T-cell (primary cell): ENCODE measurements at regions not wholly inside any gene's neighbourhood (a gene's known extent, or its start where the extent isn't known, plus 50 kb on each side); places are given as distances from the start of the nearest gene placed in this dataset.

Source experiments
- ATAC-seq, 4 experiments: fragments of 200-7000 bp in 3 of 4; fragments of 150-1000 bp in 1 of 4; cut with Tn5 transposase; replicated peaks in 1 of 4; 1 replicate in 3 of 4; 2 replicates in 1 of 4; pipeline ENCODE4 v1.10.0; 2021; ENCODE audit warnings: moderate library complexity in 3 of 4, mild to moderate bottlenecking in 2 of 4, moderate number of reproducible peaks in 1 of 4
- CTCF ChIA-PET, 2 donors: fragments of 300-600 bp; sonication (Branson Sonifier 250); formaldehyde crosslinking; loops; one replicate each; lab custom pipeline; 2022; ENCODE audit warnings: antibody characterized with exemption in 2 of 2; lab: Charles Lee
- POLR2A ChIA-PET, 2 donors: fragments of 300-600 bp; sonication (Branson Sonifier 250); formaldehyde crosslinking; loops; one replicate each; lab custom pipeline; 2022; ENCODE audit warnings: antibody characterized with exemption in 2 of 2; lab: Charles Lee
- DNase-seq, 35 experiments: peaks; one replicate each; pipeline versions ENCODE4 v3.0.0 to v3.0.0-alpha.2; 2013 to 2023
- H3K27ac ChIP-seq: one replicate; pipeline ENCODE4 v1.5.1; 2013; ENCODE audit warnings: low read length
- H3K27me3 ChIP-seq, 2 experiments: replicated peaks in 1 of 2; 1 replicate in 1 of 2; 2 replicates in 1 of 2; pipeline versions ENCODE4 v1.6.1 to v1.7.0; 2013; ENCODE audit warnings: low read length in 1 of 2, mixed read lengths in 1 of 2; ENCODE audit not compliant: control insufficient read depth in 2 of 2, insufficient read depth in 2 of 2; ENCODE audit errors: extremely low read depth in 1 of 2
- H3K36me3 ChIP-seq, 2 donors: 1 replicate in 1 of 2; 2 replicates in 1 of 2; pipeline versions ENCODE4 v1.6.1 to v1.7.0; 2013; ENCODE audit warnings: low read length in 1 of 2; ENCODE audit not compliant: control insufficient read depth in 2 of 2, insufficient read depth in 1 of 2; ENCODE audit errors: extremely low read depth in 1 of 2
- H3K4me1 ChIP-seq, 2 experiments: 1 replicate in 1 of 2; 2 replicates in 1 of 2; pipeline versions ENCODE4 v1.6.1 to v1.7.0; 2013; ENCODE audit warnings: low read length in 2 of 2, mixed read lengths in 1 of 2; ENCODE audit not compliant: insufficient read depth in 2 of 2, control insufficient read depth in 1 of 2; ENCODE audit errors: extremely low read depth in 1 of 2
- H3K4me3 ChIP-seq, 2 donors: 1 replicate in 1 of 2; 2 replicates in 1 of 2; pipeline versions ENCODE4 v1.5.1 to v1.7.0; 2013; ENCODE audit warnings: mild to moderate bottlenecking in 2 of 2, low read length in 1 of 2, moderate library complexity in 1 of 2; ENCODE audit not compliant: control insufficient read depth in 1 of 2; ENCODE audit errors: extremely low read depth in 1 of 2
- H3K9me3 ChIP-seq: 2 replicates; pipeline ENCODE4 v1.7.0; 2013
- H3K27ac Mint-ChIP-seq, 2 donors: one replicate each; pipeline ENCODE4 v1.8.0; 2020 to 2021; ENCODE audit warnings: mild to moderate bottlenecking in 2 of 2, mixed read lengths in 2 of 2
- H3K27me3 Mint-ChIP-seq, 2 donors: one replicate each; pipeline ENCODE4 v1.8.0; 2021 to 2022; ENCODE audit warnings: mixed read lengths in 2 of 2
- H3K36me3 Mint-ChIP-seq: one replicate; pipeline ENCODE4 v1.8.0; 2021; ENCODE audit warnings: mixed read lengths
- H3K4me1 Mint-ChIP-seq, 3 donors: one replicate each; pipeline ENCODE4 v1.8.0; 2020 to 2022; ENCODE audit warnings: mixed read lengths in 3 of 3, mild to moderate bottlenecking in 1 of 3
- H3K4me3 Mint-ChIP-seq, 3 donors: one replicate each; pipeline ENCODE4 v1.8.0; 2020 to 2022; ENCODE audit warnings: mild to moderate bottlenecking in 3 of 3, mixed read lengths in 3 of 3, moderate library complexity in 3 of 3
- H3K9me3 Mint-ChIP-seq, 3 donors: one replicate each; pipeline ENCODE4 v1.8.0; 2020 to 2022; ENCODE audit warnings: mixed read lengths in 3 of 3
- WGBS: methylation state at CpG from one replicate; pipeline ENCODE4 v1.1.5; 2013; ENCODE audit warnings: missing lambda C conversion rate; ENCODE audit not compliant: insufficient coverage; 5-methylcytosine and 5-hydroxymethylcytosine counted together

DNA sequence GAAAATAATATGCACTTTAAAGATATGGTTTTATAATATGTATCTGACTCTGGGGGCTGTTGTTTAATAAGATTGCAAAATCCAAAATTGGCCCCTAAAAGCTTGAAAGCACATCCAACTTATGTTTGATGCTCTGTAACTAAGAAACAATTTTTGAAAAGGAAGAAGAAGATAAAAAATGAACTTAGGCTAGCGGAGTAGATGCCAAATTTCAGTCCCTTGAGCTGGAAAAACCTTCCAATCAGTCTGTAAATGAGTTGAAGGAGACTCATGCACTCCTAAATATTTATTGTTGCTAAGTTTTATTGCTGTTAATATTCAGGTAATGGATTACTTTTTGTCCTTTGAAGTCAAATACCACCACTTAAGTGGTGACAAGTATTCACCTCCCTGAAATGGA lies 465.0 kb downstream of the ZEB2 start:
- POLR2A ChIA-PET, result interaction anchor here in 1 of 2 donors (0.6 kb wide), 1 partner anchor 8 kb away, joined by 3 read pairs; no protein-coding TSS in a partner anchor
- H3K9me3 ChIP-seq, result no peaks in the 10 kb centered on the region
- H3K27ac ChIP-seq, result no peak overlapping the region
- H3K36me3 ChIP-seq, result no peaks in the 10 kb centered on the region
- H3K4me3 ChIP-seq, result no peak overlapping the region
- no peaks in the 10 kb centered on the region for H3K4me1 Mint-ChIP-seq
- H3K27me3 ChIP-seq, result no peaks in the 10 kb centered on the region
- H3K4me3 Mint-ChIP-seq, result no peak overlapping the region
- DNase-seq, result no peak
- H3K4me1 ChIP-seq, result no peaks in the 10 kb centered on the region
- no CpG with 5 or more reads among the region's 1 CpG for WGBS
- no peak for ATAC-seq
- no peak overlapping the region for H3K27ac Mint-ChIP-seq
- H3K36me3 Mint-ChIP-seq, result peaks cover 7% of the 10 kb centered on the region
- no peaks in the 10 kb centered on the region for H3K9me3 Mint-ChIP-seq
- H3K27me3 Mint-ChIP-seq, result no peaks in the 10 kb centered on the region
- CTCF ChIA-PET, result no interaction called here

DNA sequence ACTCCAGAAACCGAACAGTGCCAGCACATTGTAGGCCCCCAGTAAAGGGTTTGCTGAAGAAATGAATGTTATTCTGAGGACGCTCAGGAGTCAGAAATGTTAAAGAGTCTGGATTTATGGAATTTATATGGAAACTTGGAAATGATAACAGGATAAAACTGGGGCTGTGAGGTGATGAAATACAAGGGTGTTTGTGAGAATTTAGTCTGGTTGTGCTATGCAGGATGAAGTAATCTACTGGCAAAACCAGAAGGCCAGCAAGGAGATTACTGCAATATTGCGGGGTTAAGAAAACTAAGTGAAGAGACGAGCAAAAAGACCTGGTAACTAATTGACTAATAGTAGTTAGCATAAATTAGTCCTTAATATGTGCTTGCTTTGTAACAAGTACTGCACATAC lies 467.8 kb downstream of the ZEB2 start:
- Histone ChIP-seq H3K27me3 (no peaks in the 10 kb centered on the region), H3K4me3 (no peak overlapping the region), H3K27ac (no peak overlapping the region), H3K36me3 (no peaks in the 10 kb centered on the region), H3K4me1 (no peaks in the 10 kb centered on the region), H3K9me3 (no peaks in the 10 kb centered on the region)
- H3K36me3 Mint-ChIP-seq, result peaks cover 7% of the 10 kb centered on the region
- H3K4me1 Mint-ChIP-seq, result no peaks in the 10 kb centered on the region
- no peaks in the 10 kb centered on the region for H3K9me3 Mint-ChIP-seq
- H3K27ac Mint-ChIP-seq, result no peak overlapping the region
- ChIA-PET POLR2A (no interaction called here), CTCF (no interaction called here)
- ATAC-seq, result no peak
- no peaks in the 10 kb centered on the region for H3K27me3 Mint-ChIP-seq
- no peak for DNase-seq
- 90% methylated on average over 2 of the region's 4 CpGs for WGBS
- no peak overlapping the region for H3K4me3 Mint-ChIP-seq

DNA sequence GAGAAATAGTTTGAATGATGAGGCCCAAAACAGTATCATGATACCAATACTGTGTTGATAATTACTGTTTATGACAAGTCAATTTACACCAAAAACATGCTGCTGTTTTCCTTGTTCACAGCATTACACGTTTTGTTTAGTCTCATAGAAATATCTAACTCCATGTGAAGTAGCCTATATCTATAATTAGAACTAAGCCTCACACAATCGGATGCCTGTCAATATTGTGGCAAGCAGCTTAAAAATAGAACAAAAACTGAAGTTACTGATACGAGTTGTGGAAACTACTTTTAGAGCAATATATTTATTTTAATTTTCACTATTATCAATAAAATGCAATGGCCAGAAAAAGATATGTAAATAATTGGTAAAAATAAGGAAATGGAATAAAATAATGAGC lies 470.8 kb downstream of the ZEB2 start:
- POLR2A ChIA-PET, result interaction anchor here in 1 of 2 donors (0.8 kb wide), 1 partner anchor 973 kb away, joined by 3 read pairs; no protein-coding TSS in a partner anchor
- H3K4me1 ChIP-seq, result no peaks in the 10 kb centered on the region
- H3K36me3 Mint-ChIP-seq, result peaks cover 3% of the 10 kb centered on the region
- no peaks in the 10 kb centered on the region for H3K36me3 ChIP-seq
- H3K9me3 ChIP-seq, result no peaks in the 10 kb centered on the region
- no peaks in the 10 kb centered on the region for H3K27me3 ChIP-seq
- no peak for ATAC-seq
- H3K27ac ChIP-seq, result no peak overlapping the region
- no peaks in the 10 kb centered on the region for H3K9me3 Mint-ChIP-seq
- H3K4me3 ChIP-seq, result no peak overlapping the region
- CTCF ChIA-PET, result no interaction called here
- no peaks in the 10 kb centered on the region for H3K4me1 Mint-ChIP-seq
- no peak overlapping the region for H3K4me3 Mint-ChIP-seq
- H3K27me3 Mint-ChIP-seq, result no peaks in the 10 kb centered on the region
- no CpG with 5 or more reads among the region's 3 CpGs for WGBS
- no peak for DNase-seq
- no peak overlapping the region for H3K27ac Mint-ChIP-seq

DNA sequence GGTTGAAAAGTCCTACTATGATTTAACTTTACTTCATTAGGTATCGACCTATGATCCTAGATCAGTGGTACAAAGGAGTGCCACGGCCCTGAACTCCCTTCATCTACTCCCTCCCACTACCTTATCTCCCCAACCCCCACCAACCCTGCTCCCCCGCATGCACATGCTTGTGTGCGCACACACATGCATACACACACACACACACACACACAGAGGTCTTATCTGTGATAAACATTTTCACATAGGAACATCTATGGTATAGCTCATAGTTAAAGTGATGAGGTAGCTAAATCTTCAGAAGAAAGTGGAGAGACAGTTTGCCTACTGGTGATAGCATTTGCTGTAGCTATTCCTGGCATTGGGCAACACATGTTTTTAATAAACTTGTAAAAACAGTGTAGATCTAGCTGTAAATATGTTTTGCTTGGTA lies 471.3 kb downstream of the ZEB2 start:
- POLR2A ChIA-PET, result no interaction called here
- CTCF ChIA-PET, result no interaction called here
- H3K27me3 Mint-ChIP-seq, result no peaks in the 10 kb centered on the region

DNA sequence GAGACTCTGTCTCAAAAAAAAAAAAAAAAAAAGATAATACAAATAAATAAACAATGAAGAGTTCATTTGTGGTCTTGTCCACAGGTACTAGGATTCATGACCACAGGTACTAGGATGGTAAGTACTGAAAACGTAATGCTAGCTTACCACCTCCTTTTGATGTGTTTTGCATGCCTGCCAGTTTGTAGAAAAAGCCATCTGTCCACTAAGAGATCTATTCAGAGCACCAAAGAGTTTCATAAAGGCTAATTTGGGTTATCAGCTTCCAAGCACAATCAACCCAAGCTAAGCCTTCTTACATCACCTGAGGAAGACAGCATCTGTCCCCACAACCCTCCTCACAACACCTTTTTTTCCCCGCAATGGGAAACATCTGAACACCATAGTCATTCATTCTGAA lies 477.2 kb downstream of the ZEB2 start:
- Histone ChIP-seq H3K4me1 (peaks cover 0 to 9% of the 10 kb centered on the region in 2 experiments), H3K27ac (no peak overlapping the region), H3K36me3 (no peaks in the 10 kb centered on the region), H3K27me3 (no peaks in the 10 kb centered on the region), H3K4me3 (no peak overlapping the region), H3K9me3 (no peaks in the 10 kb centered on the region)
- DNase-seq (no peak), ATAC-seq (no peak)
- Mint-ChIP-seq H3K4me1 (peaks cover 0 to 12% (median 2%) of the 10 kb centered on the region in 3 donors), H3K9me3 (no peaks in the 10 kb centered on the region), H3K4me3 (no peak overlapping the region), H3K36me3 (peaks cover 3% of the 10 kb centered on the region), H3K27ac (no peak overlapping the region), H3K27me3 (no peaks in the 10 kb centered on the region)
- WGBS, result no CpG with 5 or more reads among the region's 2 CpGs
- ChIA-PET POLR2A (no interaction called here), CTCF (no interaction called here)

More for the DNA sequence above, 471.3 kb downstream of the ZEB2 start:
- H3K4me3 ChIP-seq, result no peak overlapping the region
- no peaks in the 10 kb centered on the region for H3K9me3 ChIP-seq
- no peaks in the 10 kb centered on the region for H3K4me1 ChIP-seq
- no peaks in the 10 kb centered on the region for H3K27me3 ChIP-seq
- ATAC-seq, result no peak
- WGBS, result 94% methylated on average over 2 of the region's 4 CpGs
- H3K27ac Mint-ChIP-seq, result no peak overlapping the region
- H3K36me3 ChIP-seq, result no peaks in the 10 kb centered on the region
- no peaks in the 10 kb centered on the region for H3K4me1 Mint-ChIP-seq
- no peak for DNase-seq
- H3K9me3 Mint-ChIP-seq, result no peaks in the 10 kb centered on the region
- no peak overlapping the region for H3K27ac ChIP-seq
- H3K36me3 Mint-ChIP-seq, result peaks cover 3% of the 10 kb centered on the region
- H3K4me3 Mint-ChIP-seq, result no peak overlapping the region

DNA sequence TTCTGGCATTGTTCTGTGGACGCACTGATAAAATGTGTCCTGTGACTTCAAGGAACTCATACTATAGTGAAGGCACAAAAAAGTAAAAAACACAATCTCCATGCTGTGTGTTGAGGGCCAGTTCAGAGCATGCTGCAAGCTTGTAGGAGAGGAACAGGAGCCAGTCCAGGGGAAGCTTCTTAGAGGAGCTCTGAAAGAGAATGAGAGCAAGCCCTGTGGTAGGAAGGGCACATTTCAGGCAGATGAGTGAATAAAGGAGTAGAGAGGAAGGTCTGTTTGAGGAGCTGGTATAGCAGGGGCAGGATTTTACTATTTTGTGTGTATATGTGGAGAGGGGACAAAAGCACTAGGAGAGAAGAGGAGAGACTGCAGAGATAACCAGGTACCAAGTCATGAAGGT lies 478.3 kb downstream of the ZEB2 start:
- DNase-seq (no peak), ATAC-seq (no peak)
- Histone ChIP-seq H3K9me3 (no peaks in the 10 kb centered on the region), H3K4me1 (peaks cover 0 to 9% of the 10 kb centered on the region in 2 experiments), H3K27me3 (no peaks in the 10 kb centered on the region), H3K4me3 (no peak overlapping the region), H3K36me3 (no peaks in the 10 kb centered on the region), H3K27ac (no peak overlapping the region)
- ChIA-PET POLR2A (no interaction called here), CTCF (no interaction called here)
- Mint-ChIP-seq H3K4me3 (no peak overlapping the region), H3K27ac (no peak overlapping the region), H3K36me3 (peaks cover 3% of the 10 kb centered on the region), H3K9me3 (no peaks in the 10 kb centered on the region), H3K4me1 (peaks cover 0 to 12% (median 2%) of the 10 kb centered on the region in 3 donors), H3K27me3 (no peaks in the 10 kb centered on the region)
- WGBS, result no CpG with 5 or more reads among the region's 1 CpG

DNA sequence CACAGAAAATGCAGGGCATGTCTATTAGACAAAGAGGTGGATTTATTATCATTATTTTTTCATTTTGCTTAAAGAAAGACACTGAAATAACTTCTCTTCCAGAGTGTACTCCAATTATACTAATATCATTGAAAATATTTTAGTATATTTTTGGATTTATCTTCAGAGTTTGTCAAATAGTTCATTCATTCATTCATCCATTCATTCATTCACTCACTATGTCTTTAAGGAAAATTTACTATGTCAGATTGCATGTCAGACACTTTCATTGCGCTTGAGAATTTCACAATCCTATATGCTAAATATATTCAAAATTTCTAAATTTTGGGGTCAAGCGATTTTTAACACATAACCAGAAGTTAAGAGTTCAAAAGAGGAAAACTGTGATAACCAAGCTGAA lies 479.1 kb downstream of the ZEB2 start:
- Mint-ChIP-seq H3K36me3 (peaks cover 3% of the 10 kb centered on the region), H3K27me3 (no peaks in the 10 kb centered on the region), H3K9me3 (no peaks in the 10 kb centered on the region), H3K4me3 (no peak overlapping the region), H3K27ac (no peak overlapping the region), H3K4me1 (peaks cover 0 to 12% (median 2%) of the 10 kb centered on the region in 3 donors)
- Histone ChIP-seq H3K9me3 (no peaks in the 10 kb centered on the region), H3K4me1 (peaks cover 0 to 9% of the 10 kb centered on the region in 2 experiments), H3K27me3 (no peaks in the 10 kb centered on the region), H3K36me3 (no peaks in the 10 kb centered on the region), H3K27ac (no peak overlapping the region), H3K4me3 (no peak overlapping the region)
- CTCF ChIA-PET, result no interaction called here
- DNase-seq (no peak), ATAC-seq (no peak)
- WGBS, result no CpG with 5 or more reads among the region's 2 CpGs
- POLR2A ChIA-PET, result no interaction called here
